ENCODE measurements at regions not wholly inside any gene's neighbourhood (a gene's known extent, or its start where the extent isn't known, plus 50 kb on each side); places are given as distances from the start of the nearest gene placed in this dataset.
"Not testable (repeated sequence)": the region's sequence is repeated elsewhere in the genome, so short reads cannot be mapped to it uniquely, and the experiment has no call there.

GRCh38 chr12:39699079-39699478 lies 79.5 kb upstream of the ABCD2 start:
- ATAC-seq (replicated peaks in 1 of 4); H3K4me3 Mint-ChIP-seq; DNase-seq; H3K9me3 ChIP-seq; H3K36me3 Mint-ChIP-seq; H3K27ac ChIP-seq (ENCODE audit: low read length); H3K27me3 Mint-ChIP-seq; H3K27me3 ChIP-seq (replicated peaks in 1 of 2; ENCODE audit: control insufficient read depth in 2 of 2, extremely low read depth in 1 of 2, insufficient read depth in 2 of 2, low read length in 1 of 2); POLR2A ChIA-PET; H3K27ac Mint-ChIP-seq; H3K4me1 ChIP-seq (ENCODE audit: control insufficient read depth in 1 of 2, extremely low read depth in 1 of 2, insufficient read depth in 2 of 2, low read length in 2 of 2); CTCF ChIA-PET; H3K4me3 ChIP-seq (ENCODE audit: control insufficient read depth in 1 of 2, extremely low read depth in 1 of 2, low read length in 1 of 2); H3K36me3 ChIP-seq (ENCODE audit: control insufficient read depth in 2 of 2, extremely low read depth in 1 of 2, insufficient read depth in 1 of 2, low read length in 1 of 2); H3K4me1 Mint-ChIP-seq: not testable (repeated sequence)
- WGBS (ENCODE audit: insufficient coverage) = 97% methylated on average over 12 of the region's 17 CpGs
- peaks cover 0 to 42% (median 9%) of the 10 kb centered on the region in 3 donors for H3K9me3 Mint-ChIP-seq

GRCh38 chr12:39697108-39697507 lies 77.5 kb upstream of the ABCD2 start:
- no peak overlapping the region for H3K4me3 ChIP-seq (ENCODE audit: control insufficient read depth in 1 of 2, extremely low read depth in 1 of 2, low read length in 1 of 2)
- H3K9me3 Mint-ChIP-seq = peaks cover 0 to 36% (median 9%) of the 10 kb centered on the region in 3 donors
- H3K36me3 Mint-ChIP-seq = no peaks in the 10 kb centered on the region
- H3K27ac Mint-ChIP-seq = no peak overlapping the region
- H3K4me1 Mint-ChIP-seq = peaks cover 0 to 3% (median 0%) of the 10 kb centered on the region in 3 donors
- ChIA-PET CTCF (interaction anchor here (0.6 to 1.3 kb wide), 3 partner anchors 48 to 111 kb away, joined by 3 read pairs; partner anchors contain the start of gene ABCD2 (in 1 of the 2)), POLR2A (interaction anchor here (0.6 to 0.8 kb wide), 2 partner anchors 73 to 330 kb away, joined by 4 to 7 read pairs; no protein-coding TSS in a partner anchor)
- H3K4me3 Mint-ChIP-seq = no peak overlapping the region
- H3K9me3 ChIP-seq = no peaks in the 10 kb centered on the region
- no peaks in the 10 kb centered on the region for H3K27me3 ChIP-seq (replicated peaks in 1 of 2; ENCODE audit: control insufficient read depth in 2 of 2, extremely low read depth in 1 of 2, insufficient read depth in 2 of 2, low read length in 1 of 2)
- WGBS (ENCODE audit: insufficient coverage) = 100% methylated on average over 1 of the region's 4 CpGs
- H3K27me3 Mint-ChIP-seq = peaks cover 0 to 4% of the 10 kb centered on the region in 2 donors
- H3K36me3 ChIP-seq (ENCODE audit: control insufficient read depth in 2 of 2, extremely low read depth in 1 of 2, insufficient read depth in 1 of 2, low read length in 1 of 2) = no peaks in the 10 kb centered on the region
- no peaks in the 10 kb centered on the region for H3K4me1 ChIP-seq (ENCODE audit: control insufficient read depth in 1 of 2, extremely low read depth in 1 of 2, insufficient read depth in 2 of 2, low read length in 2 of 2)
- ATAC-seq (replicated peaks in 1 of 4) = no peak
- no peak for DNase-seq
- H3K27ac ChIP-seq (ENCODE audit: low read length) = no peak overlapping the region

GRCh38 chr12:39692258-39692853 lies 72.8 kb upstream of the ABCD2 start:
- Histone ChIP-seq H3K27me3 (replicated peaks in 1 of 2; ENCODE audit: control insufficient read depth in 2 of 2, extremely low read depth in 1 of 2, insufficient read depth in 2 of 2, low read length in 1 of 2) (no peaks in the 10 kb centered on the region), H3K36me3 (ENCODE audit: control insufficient read depth in 2 of 2, extremely low read depth in 1 of 2, insufficient read depth in 1 of 2, low read length in 1 of 2) (no peaks in the 10 kb centered on the region), H3K27ac (ENCODE audit: low read length) (no peak overlapping the region), H3K4me3 (ENCODE audit: control insufficient read depth in 1 of 2, extremely low read depth in 1 of 2, low read length in 1 of 2) (no peak overlapping the region), H3K9me3 (no peaks in the 10 kb centered on the region), H3K4me1 (ENCODE audit: control insufficient read depth in 1 of 2, extremely low read depth in 1 of 2, insufficient read depth in 2 of 2, low read length in 2 of 2) (no peaks in the 10 kb centered on the region)
- Mint-ChIP-seq H3K27me3 (no peaks in the 10 kb centered on the region), H3K9me3 (peaks cover 0 to 10% (median 0%) of the 10 kb centered on the region in 3 donors), H3K4me3 (no peak overlapping the region), H3K27ac (no peak overlapping the region), H3K36me3 (no peaks in the 10 kb centered on the region), H3K4me1 (peaks cover 0 to 9% (median 8%) of the 10 kb centered on the region in 3 donors)
- peak in 1 of 35 experiments; percentile 41 for DNase-seq
- peak in 3 of 4 experiments; percentile 37 to 55 (median 48) for ATAC-seq (replicated peaks in 1 of 4)
- ChIA-PET POLR2A (no interaction called here), CTCF (interaction anchor here (0.6 to 2.7 kb wide), 10 partner anchors 38 to 374 kb away, joined by 3 to 27 read pairs (median 4); partner anchors contain the start of gene ABCD2 (in 1 of the 2))
- WGBS (ENCODE audit: insufficient coverage) = no CpG with 5 or more reads among the region's 1 CpG

- POLR2A ChIA-PET = interaction anchor here in 1 of 2 donors (1.0 kb wide), 1 partner anchor 65 kb away, joined by 3 read pairs; no protein-coding TSS in a partner anchor
Measured at GRCh38 chr12:39685854-39686657, 66.5 kb upstream of the ABCD2 start.

GRCh38 chr12:39682689-39683477 lies 63.3 kb upstream of the ABCD2 start:
- ChIA-PET POLR2A (interaction anchor here in 1 of 2 donors (0.8 kb wide), 1 partner anchor 61 kb away, joined by 4 read pairs; no protein-coding TSS in a partner anchor), CTCF (interaction anchor here in 1 of 2 donors (1.9 kb wide), 1 partner anchor 63 kb away, joined by 9 read pairs; the partner anchor contains the start of gene ABCD2)
- no CpG with 5 or more reads among the region's 4 CpGs for WGBS (ENCODE audit: insufficient coverage)
- Histone ChIP-seq H3K4me1 (ENCODE audit: control insufficient read depth in 1 of 2, extremely low read depth in 1 of 2, insufficient read depth in 2 of 2, low read length in 2 of 2) (peaks cover 0 to 14% of the 10 kb centered on the region in 2 experiments), H3K27ac (ENCODE audit: low read length) (peak overlapping the region; percentile 93), H3K27me3 (replicated peaks in 1 of 2; ENCODE audit: control insufficient read depth in 2 of 2, extremely low read depth in 1 of 2, insufficient read depth in 2 of 2, low read length in 1 of 2) (no peaks in the 10 kb centered on the region), H3K9me3 (no peaks in the 10 kb centered on the region), H3K4me3 (ENCODE audit: control insufficient read depth in 1 of 2, extremely low read depth in 1 of 2, low read length in 1 of 2) (peak overlapping the region in 1 of 2 donors; percentile 30), H3K36me3 (ENCODE audit: control insufficient read depth in 2 of 2, extremely low read depth in 1 of 2, insufficient read depth in 1 of 2, low read length in 1 of 2) (no peaks in the 10 kb centered on the region)
- DNase-seq (peak in 1 of 35 experiments; percentile 65), ATAC-seq (replicated peaks in 1 of 4) (peak; percentile 72 to 90 (median 76))
- peaks cover 31% of the 10 kb centered on the region for H3K36me3 Mint-ChIP-seq
- H3K4me1 Mint-ChIP-seq = peaks cover 34 to 44% (median 39%) of the 10 kb centered on the region in 3 donors
- H3K4me3 Mint-ChIP-seq = peak overlapping the region; percentile 74 to 85 (median 76)
- peak overlapping the region; percentile 98 for H3K27ac Mint-ChIP-seq
- H3K9me3 Mint-ChIP-seq = peaks cover 4 to 24% (median 22%) of the 10 kb centered on the region in 3 donors
- H3K27me3 Mint-ChIP-seq = no peaks in the 10 kb centered on the region

More at GRCh38 chr12:39685854-39686657, 66.5 kb upstream of the ABCD2 start:
- Histone ChIP-seq H3K9me3 (no peaks in the 10 kb centered on the region), H3K36me3 (ENCODE audit: control insufficient read depth in 2 of 2, extremely low read depth in 1 of 2, insufficient read depth in 1 of 2, low read length in 1 of 2) (no peaks in the 10 kb centered on the region), H3K4me3 (ENCODE audit: control insufficient read depth in 1 of 2, extremely low read depth in 1 of 2, low read length in 1 of 2) (no peak overlapping the region), H3K27ac (ENCODE audit: low read length) (peak overlapping the region; percentile 9), H3K4me1 (ENCODE audit: control insufficient read depth in 1 of 2, extremely low read depth in 1 of 2, insufficient read depth in 2 of 2, low read length in 2 of 2) (peaks cover 0 to 14% of the 10 kb centered on the region in 2 experiments), H3K27me3 (replicated peaks in 1 of 2; ENCODE audit: control insufficient read depth in 2 of 2, extremely low read depth in 1 of 2, insufficient read depth in 2 of 2, low read length in 1 of 2) (no peaks in the 10 kb centered on the region)
- ATAC-seq (replicated peaks in 1 of 4) = peak; percentile 15 to 53 (median 38)
- Mint-ChIP-seq H3K4me1 (peaks cover 34 to 44% (median 39%) of the 10 kb centered on the region in 3 donors), H3K36me3 (peaks cover 10% of the 10 kb centered on the region), H3K27me3 (no peaks in the 10 kb centered on the region), H3K4me3 (peak overlapping the region in 1 of 3 donors; percentile 6), H3K9me3 (peaks cover 0 to 4% (median 0%) of the 10 kb centered on the region in 3 donors), H3K27ac (peak overlapping the region; percentile 50 to 78)
- 67% methylated on average over 1 of the region's 1 CpG for WGBS (ENCODE audit: insufficient coverage)
- CTCF ChIA-PET = interaction anchor here in 1 of 2 donors (0.5 kb wide), 1 partner anchor 231 kb away, joined by 3 read pairs; no protein-coding TSS in a partner anchor
- peak in 1 of 35 experiments; percentile 6 for DNase-seq
